Peyer's patch (tissue), 4 donors: ENCODE measurements at regions not wholly inside any gene's neighbourhood (a gene's known extent, or its start where the extent isn't known, plus 50 kb on each side); places are given as distances from the start of the nearest gene placed in this dataset.

Source experiments
- DNase-seq, 3 donors: peaks; one replicate each; pipeline ENCODE4 v3.0.0-alpha.2; 2017 to 2019
- H3K27ac ChIP-seq, 4 donors: fragments of 200-600 bp; sonication (generic); one replicate each; pipeline ENCODE4 v1.5.1; 2016 to 2019
- H3K27me3 ChIP-seq, 2 donors: fragments of 200-600 bp; sonication (generic); one replicate each; pipeline ENCODE4 v1.5.1; 2019
- H3K36me3 ChIP-seq, 3 donors: fragments of 200-600 bp; sonication (generic); one replicate each; pipeline ENCODE4 v1.5.1; 2016 to 2019
- H3K4me1 ChIP-seq, 4 donors: fragments of 200-600 bp; sonication (generic); one replicate each; pipeline ENCODE4 v1.5.1; 2016 to 2019
- H3K4me3 ChIP-seq, 4 donors: fragments of 200-600 bp; sonication (generic); 1 replicate in 3 of 4; 2 replicates in 1 of 4; pipeline ENCODE4 v1.5.1; 2016 to 2019; ENCODE audit warnings: mild to moderate bottlenecking in 1 of 4
- H3K9me3 ChIP-seq, 4 donors: fragments of 200-600 bp; sonication (generic); one replicate each; pipeline ENCODE4 v1.5.1; 2016 to 2019; ENCODE audit warnings: mild to moderate bottlenecking in 1 of 4
- POLR2A ChIP-seq, 2 donors: fragments of 450-650 bp; IDR thresholded peaks; one replicate each; pipeline ENCODE4 v1.5.1; 2017; ENCODE audit warnings: antibody characterized with exemption in 2 of 2, mild to moderate bottlenecking in 2 of 2, moderate library complexity in 2 of 2
- TF ChIP-seq, protein P1 (sequence below), 6 experiments: fragments of 450-650 bp in 4 of 6; fragments of 200-600 bp in 2 of 6; sonication (generic) in 1 of 6; IDR thresholded peaks; one replicate each; pipeline ENCODE4 v1.5.1; 2017 to 2019; ENCODE audit warnings: antibody characterized with exemption in 6 of 6, mild to moderate bottlenecking in 3 of 6, moderate library complexity in 1 of 6

DNA sequence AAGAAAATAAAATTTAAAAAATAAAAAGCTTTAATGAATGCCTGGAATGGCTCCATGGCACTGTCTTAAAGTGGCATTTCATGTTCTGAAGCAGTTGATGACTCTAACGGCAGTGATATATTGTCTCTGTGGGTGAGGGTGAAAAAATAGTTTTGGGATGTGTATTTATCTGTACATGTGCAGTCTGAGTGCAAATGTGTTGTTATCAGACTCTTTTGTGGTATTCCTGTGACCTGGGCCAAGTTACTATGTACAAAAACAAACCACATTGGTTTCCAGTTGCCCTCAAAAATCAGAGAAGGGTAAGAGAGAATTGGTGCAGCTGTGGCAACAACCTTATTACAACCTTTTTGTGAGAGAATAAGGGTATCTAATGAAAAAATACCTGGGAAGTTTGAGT lies 81.7 kb upstream of the CCDC91 start:
- Histone ChIP-seq H3K27me3 (no peaks in the 10 kb centered on the region), H3K36me3 (no peaks in the 10 kb centered on the region), H3K27ac (no peak overlapping the region), H3K4me1 (no peaks in the 10 kb centered on the region), H3K9me3 (no peaks in the 10 kb centered on the region), H3K4me3 (no peak overlapping the region)
- no peak for DNase-seq
- no peak for TF ChIP-seq POLR2A (IDR thresholded peaks at IDR 0.05)
- TF ChIP-seq, protein P1, sequence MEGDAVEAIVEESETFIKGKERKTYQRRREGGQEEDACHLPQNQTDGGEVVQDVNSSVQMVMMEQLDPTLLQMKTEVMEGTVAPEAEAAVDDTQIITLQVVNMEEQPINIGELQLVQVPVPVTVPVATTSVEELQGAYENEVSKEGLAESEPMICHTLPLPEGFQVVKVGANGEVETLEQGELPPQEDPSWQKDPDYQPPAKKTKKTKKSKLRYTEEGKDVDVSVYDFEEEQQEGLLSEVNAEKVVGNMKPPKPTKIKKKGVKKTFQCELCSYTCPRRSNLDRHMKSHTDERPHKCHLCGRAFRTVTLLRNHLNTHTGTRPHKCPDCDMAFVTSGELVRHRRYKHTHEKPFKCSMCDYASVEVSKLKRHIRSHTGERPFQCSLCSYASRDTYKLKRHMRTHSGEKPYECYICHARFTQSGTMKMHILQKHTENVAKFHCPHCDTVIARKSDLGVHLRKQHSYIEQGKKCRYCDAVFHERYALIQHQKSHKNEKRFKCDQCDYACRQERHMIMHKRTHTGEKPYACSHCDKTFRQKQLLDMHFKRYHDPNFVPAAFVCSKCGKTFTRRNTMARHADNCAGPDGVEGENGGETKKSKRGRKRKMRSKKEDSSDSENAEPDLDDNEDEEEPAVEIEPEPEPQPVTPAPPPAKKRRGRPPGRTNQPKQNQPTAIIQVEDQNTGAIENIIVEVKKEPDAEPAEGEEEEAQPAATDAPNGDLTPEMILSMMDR (IDR thresholded peaks at IDR 0.05), result no peak

- Histone ChIP-seq H3K27me3 (no peaks in the 10 kb centered on the region), H3K27ac (no peak overlapping the region), H3K4me1 (no peaks in the 10 kb centered on the region), H3K36me3 (no peaks in the 10 kb centered on the region), H3K9me3 (no peaks in the 10 kb centered on the region), H3K4me3 (no peak overlapping the region)
- no peak for DNase-seq
- TF ChIP-seq POLR2A (IDR thresholded peaks at IDR 0.05), result no peak
Observed at GRCh38 chr12:28110329-28110728, 79.9 kb upstream of the CCDC91 start.

DNA sequence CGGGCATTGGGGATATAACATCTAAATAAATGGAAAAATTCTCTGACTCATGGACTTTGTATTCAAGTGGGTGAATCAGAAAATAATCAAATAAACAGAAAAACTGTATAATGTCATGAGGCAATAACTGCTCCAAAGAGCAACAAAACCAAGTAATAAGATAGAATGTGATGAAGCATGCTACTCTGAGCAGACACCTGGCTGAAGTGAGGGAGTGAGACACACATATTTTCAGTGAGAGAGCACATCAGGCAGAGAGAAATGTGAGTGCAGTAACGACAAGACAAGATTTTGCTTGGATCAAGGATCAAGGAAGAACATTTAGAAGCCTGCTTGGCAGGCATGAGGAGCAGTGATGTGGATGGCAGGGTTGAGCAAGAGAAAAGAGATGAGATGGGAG lies 75.8 kb upstream of the CCDC91 start:
- Histone ChIP-seq H3K9me3 (no peaks in the 10 kb centered on the region), H3K4me1 (no peaks in the 10 kb centered on the region), H3K27me3 (no peaks in the 10 kb centered on the region), H3K4me3 (no peak overlapping the region), H3K27ac (no peak overlapping the region), H3K36me3 (no peaks in the 10 kb centered on the region)
- TF ChIP-seq POLR2A (IDR thresholded peaks at IDR 0.05), result no peak
- TF ChIP-seq, protein P1 (IDR thresholded peaks at IDR 0.05), result no peak
- no peak for DNase-seq

- no peaks in the 10 kb centered on the region for H3K36me3 ChIP-seq
- no peak for DNase-seq
- no peaks in the 10 kb centered on the region for H3K9me3 ChIP-seq
- H3K4me3 ChIP-seq, result no peak overlapping the region
- no peak overlapping the region for H3K27ac ChIP-seq
- TF ChIP-seq, protein P1 (IDR thresholded peaks at IDR 0.05), result no peak
- TF ChIP-seq POLR2A (IDR thresholded peaks at IDR 0.05), result no peak
- no peaks in the 10 kb centered on the region for H3K4me1 ChIP-seq
- no peaks in the 10 kb centered on the region for H3K27me3 ChIP-seq
Observed at GRCh38 chr12:28121433-28121832, 68.8 kb upstream of the CCDC91 start.

DNA sequence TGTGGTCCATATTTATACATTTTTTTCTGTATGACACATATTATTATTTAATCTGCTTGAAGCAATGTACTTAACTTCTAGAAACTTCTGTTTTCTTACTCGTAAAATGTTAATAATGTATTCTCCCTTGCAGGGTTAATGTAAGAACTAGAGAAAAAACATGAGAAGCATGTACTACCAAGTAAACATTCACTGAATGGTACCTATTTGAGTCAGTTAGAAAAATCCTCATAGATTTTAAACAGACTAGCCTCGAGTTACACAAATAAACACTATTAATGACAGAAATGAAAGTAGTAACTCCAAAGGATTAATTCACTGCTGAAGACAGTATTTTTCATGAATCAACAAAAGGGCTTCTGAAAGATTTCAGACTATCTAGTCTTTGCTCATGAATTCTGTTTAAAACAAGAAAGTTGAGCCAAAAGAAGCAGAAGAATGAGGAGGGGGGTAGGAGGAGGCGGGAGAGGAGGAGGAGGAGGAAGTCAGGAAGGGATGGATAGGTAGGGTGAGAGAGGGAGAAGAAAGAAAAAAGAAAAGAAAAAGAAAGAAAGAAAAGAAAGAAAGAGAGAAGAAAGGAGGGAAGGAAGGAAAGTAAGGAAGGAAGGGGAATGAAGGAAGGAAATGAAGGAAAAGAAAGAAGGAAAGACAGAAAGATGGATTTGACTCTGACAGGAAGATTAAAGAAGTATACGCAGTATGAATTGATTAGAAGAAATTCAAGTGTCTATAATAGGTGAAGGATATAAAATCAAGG lies 68.2 kb upstream of the CCDC91 start:
- Histone ChIP-seq H3K27ac (no peak overlapping the region), H3K36me3 (no peaks in the 10 kb centered on the region), H3K9me3 (no peaks in the 10 kb centered on the region), H3K27me3 (no peaks in the 10 kb centered on the region), H3K4me1 (no peaks in the 10 kb centered on the region), H3K4me3 (no peak overlapping the region)
- DNase-seq, result no peak
- TF ChIP-seq, protein P1 (IDR thresholded peaks at IDR 0.05), result no peak
- no peak for TF ChIP-seq POLR2A (IDR thresholded peaks at IDR 0.05)

- DNase-seq, result no peak
- no peak for TF ChIP-seq POLR2A (IDR thresholded peaks at IDR 0.05)
- TF ChIP-seq, protein P1 (IDR thresholded peaks at IDR 0.05), result no peak
- no peaks in the 10 kb centered on the region for H3K36me3 ChIP-seq
- no peak overlapping the region for H3K4me3 ChIP-seq
- no peaks in the 10 kb centered on the region for H3K27me3 ChIP-seq
- H3K9me3 ChIP-seq, result no peaks in the 10 kb centered on the region
- H3K4me1 ChIP-seq, result no peaks in the 10 kb centered on the region
- no peak overlapping the region for H3K27ac ChIP-seq
Observed at GRCh38 chr12:28122756-28123155, 67.5 kb upstream of the CCDC91 start.
